GM12878 (cell line): ENCODE measurements at regions not wholly inside any gene's neighbourhood (a gene's known extent, or its start where the extent isn't known, plus 50 kb on each side); places are given as distances from the start of the nearest gene placed in this dataset.
A peak's percentile ranks its signal among the peaks of the same experiment; 100 is the strongest.

Experiments
- ATAC-seq: fragments of 200-7000 bp; cut with Tn5 transposase; 3 replicates; pipeline ENCODE4 v1.9.1; 2020; ENCODE audit warnings: mild to moderate bottlenecking, moderate library complexity
- BruUV-seq: library from RNA; stranded (reverse); fragments of 400-500 nt; replicated peaks from 2 replicates; lab custom pipeline; 2021; lab: Mats Ljungman, UMichigan
- CTCF ChIA-PET: fragments of 300-600 bp; sonication (Branson Sonifier 250); formaldehyde crosslinking; extraction: SDS; loops from one replicate; lab custom pipeline; 2021; ENCODE audit warnings: inconsistent platforms; lab: Yijun Ruan, JAX
- POLR2A ChIA-PET: fragments of 350-600 bp; formaldehyde crosslinking; extraction: SDS; loops from one replicate; lab custom pipeline; 2021; ENCODE audit warnings: inconsistent platforms; lab: Charles Lee
- RAD21 ChIA-PET: fragments of 300-600 bp; sonication (Branson Sonifier 250); formaldehyde crosslinking; loops from one replicate; lab custom pipeline; 2023; ENCODE audit warnings: antibody characterized with exemption; ENCODE audit not compliant: unreplicated experiment; lab: Charles Lee
- SMC1A ChIA-PET: fragments of 300-600 bp; sonication (Branson Sonifier 250); formaldehyde crosslinking; loops from one replicate; lab custom pipeline; 2023; ENCODE audit not compliant: unreplicated experiment, uncharacterized antibody; lab: Charles Lee
- DNase-seq: peaks from one replicate; pipeline ENCODE4 v3.0.0-alpha.2; 2011; ENCODE audit warnings: low read depth, low spot score
- FAIRE-seq: peaks from 3 replicates; lab custom pipeline; 2011; peaks lifted over from hg19 to GRCh38; lab: Jason Lieb, UNC
- H2AFZ ChIP-seq: 2 replicates; pipeline ENCODE4 v1.6.0; 2011; ENCODE audit warnings: low read depth, low read length, control low read depth; ENCODE audit not compliant: control insufficient read depth
- H3K27ac ChIP-seq: 2 replicates; pipeline ENCODE4 v1.5.1; 2011; ENCODE audit warnings: control low read depth; ENCODE audit not compliant: control insufficient read depth, insufficient read depth
- H3K27me3 ChIP-seq, 2 experiments: replicated peaks in 1 of 2; 2 replicates each; pipeline versions ENCODE4 v1.6.0 to v1.6.1; 2011; ENCODE audit warnings: low read length in 1 of 2; ENCODE audit not compliant: control insufficient read depth in 2 of 2, insufficient read depth in 2 of 2
- H3K36me3 ChIP-seq, 2 experiments: 2 replicates each; pipeline ENCODE4 v1.5.1; 2011; ENCODE audit warnings: low read length in 1 of 2; ENCODE audit not compliant: control insufficient read depth in 2 of 2, insufficient read depth in 2 of 2
- H3K4me1 ChIP-seq: 2 replicates; pipeline ENCODE4 v1.6.1; 2011; ENCODE audit warnings: mild to moderate bottlenecking, low read length, moderate library complexity, mixed read lengths; ENCODE audit not compliant: control insufficient read depth, insufficient read depth
- H3K4me2 ChIP-seq: 2 replicates; pipeline ENCODE4 v1.6.0; 2011; ENCODE audit warnings: control low read depth; ENCODE audit not compliant: control insufficient read depth, insufficient read depth
- H3K4me3 ChIP-seq: fragments of 200-600 bp; sonication (generic); 2 replicates; pipeline ENCODE4 v1.5.1; 2016
- H3K79me2 ChIP-seq: 2 replicates; pipeline ENCODE4 v1.6.0; 2011; ENCODE audit warnings: low read length; ENCODE audit not compliant: control insufficient read depth, insufficient read depth
- H3K9ac ChIP-seq: 2 replicates; pipeline ENCODE4 v1.8.0; 2011; ENCODE audit warnings: low read length, control low read depth, mixed read lengths; ENCODE audit not compliant: control insufficient read depth, insufficient read depth
- H3K9me3 ChIP-seq: replicated peaks from 3 replicates; pipeline ENCODE4 v1.5.1; 2011; ENCODE audit warnings: mild to moderate bottlenecking, low read length; ENCODE audit not compliant: control insufficient read depth, insufficient read depth
- H4K20me1 ChIP-seq: 2 replicates; pipeline ENCODE4 v1.6.0; 2011; ENCODE audit not compliant: control insufficient read depth, insufficient read depth
- ATF7 ChIP-seq: fragments of 450-650 bp; IDR thresholded peaks from 2 replicates; pipeline ENCODE4 v1.6.1; 2016; ENCODE audit warnings: low read depth, mild to moderate bottlenecking
- CHD4 ChIP-seq: fragments of 200-600 bp; sonication (generic); IDR thresholded peaks from 2 replicates; pipeline ENCODE4 v1.6.1; 2016; ENCODE audit warnings: mild to moderate bottlenecking
- CTCF ChIP-seq, 3 experiments: IDR thresholded peaks in 2 of 3; conservative IDR thresholded peaks in 1 of 3; 2 replicates each; pipeline ENCODE4 v1.5.1; 2011; ENCODE audit warnings: low read depth in 3 of 3, low read length in 3 of 3, mild to moderate bottlenecking in 3 of 3, control low read depth in 2 of 3, moderate library complexity in 2 of 3, inconsistent platforms in 1 of 3, mixed read lengths in 1 of 3; ENCODE audit not compliant: control insufficient read depth in 2 of 3, insufficient read depth in 1 of 3; ENCODE audit errors: extremely low read depth in 1 of 3
- ETV6 ChIP-seq, 2 experiments: fragments of 450-650 bp in 1 of 2; IDR thresholded peaks in 1 of 2; conservative IDR thresholded peaks in 1 of 2; 2 replicates each; pipeline ENCODE4 v1.6.1; 2014; ENCODE audit warnings: antibody characterized with exemption in 1 of 2, borderline replicate concordance in 1 of 2, low read depth in 1 of 2, mild to moderate bottlenecking in 1 of 2, moderate library complexity in 1 of 2
- EZH2 ChIP-seq: IDR thresholded peaks from 2 replicates; pipeline ENCODE4 v1.6.1; 2012; ENCODE audit warnings: low read depth, mild to moderate bottlenecking, control low read depth, inconsistent platforms, low read length, borderline replicate concordance; ENCODE audit not compliant: control insufficient read depth
- IRF4 ChIP-seq: IDR thresholded peaks from 2 replicates; pipeline ENCODE4 v1.6.1; 2011; ENCODE audit warnings: low read depth, low read length
- KDM1A ChIP-seq: fragments of 200-600 bp; sonication (generic); IDR thresholded peaks from 2 replicates; pipeline ENCODE4 v1.6.1; 2016; ENCODE audit warnings: borderline replicate concordance
- MLLT1 ChIP-seq: fragments of 450-650 bp; IDR thresholded peaks from 2 replicates; pipeline ENCODE4 v1.6.1; 2016; ENCODE audit warnings: mild to moderate bottlenecking
- MYC ChIP-seq: IDR thresholded peaks from 2 replicates; pipeline ENCODE4 v1.6.1; 2011; ENCODE audit warnings: mild to moderate bottlenecking, low read length, moderate library complexity, inconsistent platforms; ENCODE audit not compliant: insufficient read depth, insufficient replicate concordance, insufficient read length, severe bottlenecking
- SPI1 ChIP-seq: IDR thresholded peaks from 2 replicates; pipeline ENCODE4 v1.6.1; 2011; ENCODE audit warnings: low read depth, mild to moderate bottlenecking, low read length, moderate library complexity, borderline replicate concordance; ENCODE audit not compliant: insufficient read depth
- WGBS: methylation state at CpG from one replicate; pipeline ENCODE4 v1.1.6; 2016; ENCODE audit warnings: low lambda C conversion rate; ENCODE audit not compliant: insufficient replicate concordance, insufficient coverage; ENCODE audit errors: missing lambda C conversion rate; 5-methylcytosine and 5-hydroxymethylcytosine counted together
- in situ Hi-C: fragments of 300-500 bp; cut with MboI; formaldehyde crosslinking; loops from 9 replicates; pipeline ENCODE4 v1.14.3; 2018; ENCODE audit warnings: mixed read lengths
- intact Hi-C: fragments of 100-400 bp; cut with micrococcal nuclease; formaldehyde crosslinking; loops from one replicate; pipeline ENCODE4 v1.14.2; 2022; ENCODE audit not compliant: unreplicated experiment

GRCh38 chrX:65932173-65933084 is 107.5 kb downstream of the VSIG4 start:
- Histone ChIP-seq H3K36me3 (no peaks in the 10 kb centered on the region), H3K4me1 (no peaks in the 10 kb centered on the region), H3K27me3 (no peaks in the 10 kb centered on the region), H3K9me3 (no peaks in the 10 kb centered on the region; the same call in 1 of the 3 replicates), H3K9ac (no peak overlapping the region), H2AFZ (no peak overlapping the region), H3K4me3 (no peak overlapping the region), H3K4me2 (no peak overlapping the region), H3K79me2 (no peaks in the 10 kb centered on the region), H4K20me1 (no peaks in the 10 kb centered on the region)
- ATAC-seq: peak; percentile 39; the same call in 1 of the 3 replicates
- SMC1A ChIA-PET: interaction anchor here (1.0 kb wide), 1 partner anchor 222 kb away, joined by 3 read pairs; no protein-coding TSS in a partner anchor
- CTCF ChIA-PET: no interaction called here
- RAD21 ChIA-PET: no interaction called here
- no TSS peak for BruUV-seq
- intact Hi-C loops: no loop called here
- in situ Hi-C loops: no loop called here
- 38% methylated on average over 10 of the region's 10 CpGs for WGBS
- POLR2A ChIA-PET: no interaction called here
- DNase-seq: no peak
- FAIRE-seq: no peak
- TF ChIP-seq CTCF (IDR thresholded peaks at IDR 0.05 in 2 of 3, conservative IDR thresholded peaks at IDR 0.05 in 1 of 3; ENCODE audit: control insufficient read depth in 2 of 3, extremely low read depth in 1 of 3, insufficient read depth in 1 of 3, low read depth in 3 of 3, low read length in 3 of 3): peak; percentile 3 to 15 (median 4); a peak in 1 of 6 replicates
- TF ChIP-seq CHD4: no peak
- TF ChIP-seq, all 136 proteins: peak for 1
- no peak overlapping the region for H3K27ac ChIP-seq

- in situ Hi-C loops (no loop called here), intact Hi-C loops (no loop called here)
- H3K27ac ChIP-seq: no peak overlapping the region
- H3K4me1 ChIP-seq: peaks cover 6% of the 10 kb centered on the region
- DNase-seq (no peak), ATAC-seq (no peak), FAIRE-seq (no peak)
- ChIA-PET RAD21 (no interaction called here), POLR2A (interaction anchor here (0.6 kb wide), 1 partner anchor 192 kb away, joined by 5 read pairs; no protein-coding TSS in a partner anchor), SMC1A (no interaction called here), CTCF (interaction anchor here (0.6 kb wide), 1 partner anchor 100 kb away, joined by 3 read pairs; no protein-coding TSS in a partner anchor)
- H2AFZ ChIP-seq: no peak overlapping the region
- WGBS: 26% methylated on average over 5 of the region's 5 CpGs
- peaks cover 3% of the 10 kb centered on the region; the same call in 2 of the 3 replicates for H3K9me3 ChIP-seq
- no peak overlapping the region for H3K4me2 ChIP-seq
- H4K20me1 ChIP-seq: no peaks in the 10 kb centered on the region
- BruUV-seq: no TSS peak
- no peaks in the 10 kb centered on the region for H3K79me2 ChIP-seq
- no peak overlapping the region for H3K9ac ChIP-seq
- no peaks in the 10 kb centered on the region for H3K27me3 ChIP-seq
- H3K36me3 ChIP-seq: no peaks in the 10 kb centered on the region
- H3K4me3 ChIP-seq: no peak overlapping the region
- TF ChIP-seq MLLT1 (no peak), MYC (no peak), EZH2 (no peak), IRF4 (no peak), KDM1A (no peak), ETV6 (conservative IDR thresholded peaks at IDR 0.05 in 1 of 2, IDR thresholded peaks at IDR 0.05 in 1 of 2; ENCODE audit: borderline replicate concordance in 1 of 2, low read depth in 1 of 2) (no peak), SPI1 (no peak), CHD4 (no peak), ATF7 (no peak)
Measured at GRCh38 chrX:65928522-65928921, 111.4 kb downstream of the VSIG4 start.
